GM23248 (cell line): ENCODE measurements at regions not wholly inside any gene's neighbourhood (a gene's known extent, or its start where the extent isn't known, plus 50 kb on each side); places are given as distances from the start of the nearest gene placed in this dataset.
A peak's percentile ranks its signal among the peaks of the same experiment; 100 is the strongest.

Experiments used
- DNase-seq: peaks from one replicate; pipeline ENCODE4 v3.0.0-alpha.2; 2015
- H2AFZ ChIP-seq: fragments of 200-600 bp; sonication (generic); 2 replicates; pipeline ENCODE4 v1.6.1; 2016; ENCODE audit warnings: antibody characterized with exemption
- H3F3A ChIP-seq: fragments of 200-600 bp; sonication (generic); 2 replicates; pipeline ENCODE4 v1.6.1; 2016; ENCODE audit warnings: mild to moderate bottlenecking, antibody characterized with exemption, mixed run types; ENCODE audit not compliant: insufficient read depth
- H3K27ac ChIP-seq: fragments of 200-600 bp; sonication (generic); 2 replicates; pipeline ENCODE4 v1.5.1; 2016; ENCODE audit warnings: mild to moderate bottlenecking
- H3K27me3 ChIP-seq: fragments of 200-600 bp; sonication (generic); replicated peaks from 2 replicates; pipeline ENCODE4 v1.6.1; 2016; ENCODE audit warnings: mild to moderate bottlenecking; ENCODE audit not compliant: insufficient read depth
- H3K36me3 ChIP-seq: fragments of 200-600 bp; sonication (generic); 2 replicates; pipeline ENCODE4 v1.6.1; 2016; ENCODE audit warnings: low read depth, mild to moderate bottlenecking
- H3K4me1 ChIP-seq: fragments of 200-600 bp; sonication (generic); 2 replicates; pipeline ENCODE4 v1.6.1; 2016; ENCODE audit warnings: mild to moderate bottlenecking; ENCODE audit not compliant: insufficient read depth
- H3K4me2 ChIP-seq: fragments of 200-600 bp; sonication (generic); one replicate; pipeline ENCODE4 v1.6.1; 2016; ENCODE audit warnings: mild to moderate bottlenecking; ENCODE audit not compliant: unreplicated experiment
- H3K4me3 ChIP-seq: fragments of 200-600 bp; sonication (generic); 2 replicates; pipeline ENCODE4 v1.5.1; 2016; ENCODE audit warnings: mild to moderate bottlenecking
- H3K79me2 ChIP-seq: fragments of 200-600 bp; sonication (generic); 2 replicates; pipeline ENCODE4 v1.6.1; 2016; ENCODE audit warnings: mild to moderate bottlenecking; ENCODE audit not compliant: insufficient read depth
- H3K9ac ChIP-seq: fragments of 200-600 bp; sonication (generic); 2 replicates; pipeline ENCODE4 v1.6.1; 2016; ENCODE audit warnings: mild to moderate bottlenecking
- H3K9me2 ChIP-seq: fragments of 200-600 bp; sonication (generic); 2 replicates; pipeline ENCODE4 v1.6.1; 2016; ENCODE audit warnings: mixed run types, mild to moderate bottlenecking, moderate library complexity; ENCODE audit not compliant: insufficient read depth
- H3K9me3 ChIP-seq: fragments of 200-600 bp; sonication (generic); one replicate; pipeline ENCODE4 v1.6.1; 2017; ENCODE audit warnings: low read depth
- H4K20me1 ChIP-seq: fragments of 200-600 bp; sonication (generic); 2 replicates; pipeline ENCODE4 v1.6.0; 2016; ENCODE audit not compliant: insufficient read depth
- EZH2 ChIP-seq: fragments of 200-600 bp; sonication (generic); IDR thresholded peaks from 2 replicates; pipeline ENCODE4 v1.6.1; 2018; ENCODE audit warnings: antibody characterized with exemption, mild to moderate bottlenecking; ENCODE audit not compliant: insufficient read depth, poor library complexity, severe bottlenecking
- EZH2phosphoT487 ChIP-seq: fragments of 200-600 bp; sonication (generic); IDR thresholded peaks from 2 replicates; pipeline ENCODE4 v1.6.1; 2018; ENCODE audit warnings: antibody characterized with exemption, moderate library complexity, mild to moderate bottlenecking, low read depth; ENCODE audit not compliant: insufficient read depth
- WGBS, 2 experiments: methylation state at CpG; one replicate each; pipeline ENCODE4 v1.1.6; 2015 to 2017; ENCODE audit warnings: low lambda C conversion rate in 2 of 2, low coverage in 1 of 2; ENCODE audit errors: missing lambda C conversion rate in 2 of 2; 5-methylcytosine and 5-hydroxymethylcytosine counted together
- in situ Hi-C: fragments of 300-500 bp; cut with MboI; formaldehyde crosslinking; loops from 2 replicates; pipeline ENCODE4 v1.15.0; 2020

DNA sequence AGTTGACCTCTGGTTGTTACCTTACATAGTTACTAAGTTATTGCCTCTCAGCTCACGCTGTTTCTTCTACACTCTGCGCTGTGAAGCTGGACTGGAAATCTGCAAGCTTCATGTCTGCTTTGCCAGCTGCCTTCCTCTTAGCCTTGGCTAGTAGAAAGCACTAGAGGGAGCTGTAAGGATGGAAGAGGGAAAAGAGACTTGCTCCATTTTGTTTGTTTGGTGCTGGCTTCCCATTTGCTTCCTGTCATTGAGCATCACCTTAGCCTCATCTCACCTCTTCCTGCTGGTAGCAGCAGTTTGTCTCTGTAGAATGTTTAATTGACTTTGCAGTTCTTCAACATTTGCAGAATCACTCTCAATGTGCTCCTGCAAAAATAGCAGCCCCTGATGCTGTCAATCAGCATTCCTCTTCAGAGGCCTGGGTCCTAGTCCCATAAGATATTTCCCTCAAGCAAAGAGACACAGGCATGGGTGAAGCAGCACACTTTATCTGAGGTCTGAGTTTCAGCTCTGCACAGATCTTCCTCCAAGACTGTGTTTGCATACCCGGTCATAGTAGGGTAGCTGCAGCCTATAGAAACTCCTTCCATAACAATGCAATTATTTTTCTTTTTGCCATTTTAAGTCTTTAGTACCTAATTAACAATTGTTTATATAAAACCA is 302.2 kb upstream of the EPHA7 start:
- WGBS, 2 experiments, result 45 to 63% methylated on average over 3 of the region's 3 CpGs
- peak; percentile 49 for DNase-seq

GRCh38 chr6:93713974-93714373 is 294.6 kb upstream of the EPHA7 start:
- TF ChIP-seq EZH2, result no peak
- TF ChIP-seq EZH2phosphoT487, result no peak
- no peaks in the 10 kb centered on the region for H3K4me1 ChIP-seq
- no peaks in the 10 kb centered on the region for H4K20me1 ChIP-seq

More for the DNA sequence above, 302.2 kb upstream of the EPHA7 start:
- Histone ChIP-seq H3K9me2 (no peaks in the 10 kb centered on the region), H3K27me3 (no peaks in the 10 kb centered on the region), H3K36me3 (no peaks in the 10 kb centered on the region), H2AFZ (no peak overlapping the region), H3K4me3 (no peak overlapping the region), H3K9ac (no peak overlapping the region), H3K4me2 (no peak overlapping the region), H3F3A (no peaks in the 10 kb centered on the region), H3K9me3 (no peaks in the 10 kb centered on the region), H3K4me1 (no peaks in the 10 kb centered on the region), H4K20me1 (no peaks in the 10 kb centered on the region), H3K27ac (no peak overlapping the region), H3K79me2 (no peaks in the 10 kb centered on the region)
- in situ Hi-C loops, result no loop called here
- no peak for TF ChIP-seq EZH2
- TF ChIP-seq EZH2phosphoT487, result no peak

GRCh38 chr6:93703431-93703830 is 284.1 kb upstream of the EPHA7 start:
- in situ Hi-C loops, result no loop called here
- 0 to 3% methylated on average over 1 of the region's 1 CpG for WGBS, 2 experiments
- Histone ChIP-seq H3K9me3 (no peaks in the 10 kb centered on the region), H3K27ac (no peak overlapping the region), H3K9me2 (no peaks in the 10 kb centered on the region), H4K20me1 (no peaks in the 10 kb centered on the region), H3K4me1 (no peaks in the 10 kb centered on the region), H3F3A (no peaks in the 10 kb centered on the region), H3K4me2 (no peak overlapping the region), H3K27me3 (no peaks in the 10 kb centered on the region), H2AFZ (no peak overlapping the region), H3K4me3 (no peak overlapping the region), H3K9ac (no peak overlapping the region), H3K36me3 (no peaks in the 10 kb centered on the region), H3K79me2 (no peaks in the 10 kb centered on the region)
- no peak for DNase-seq
- TF ChIP-seq EZH2, result no peak
- TF ChIP-seq EZH2phosphoT487, result no peak

More at GRCh38 chr6:93713974-93714373, 294.6 kb upstream of the EPHA7 start:
- Histone ChIP-seq H3K79me2 (no peaks in the 10 kb centered on the region), H3K9me3 (peaks cover 5% of the 10 kb centered on the region), H3K9ac (no peak overlapping the region), H3K9me2 (no peaks in the 10 kb centered on the region), H3K36me3 (no peaks in the 10 kb centered on the region), H3F3A (no peaks in the 10 kb centered on the region), H3K27me3 (no peaks in the 10 kb centered on the region), H3K27ac (no peak overlapping the region), H2AFZ (no peak overlapping the region), H3K4me3 (no peak overlapping the region), H3K4me2 (no peak overlapping the region)
- in situ Hi-C loops, result no loop called here
- no peak for DNase-seq

- TF ChIP-seq EZH2phosphoT487, result no peak
- TF ChIP-seq EZH2, result no peak
- H3K9me3 ChIP-seq, result no peaks in the 10 kb centered on the region
- H3K4me2 ChIP-seq, result no peak overlapping the region
- no peaks in the 10 kb centered on the region for H3K27me3 ChIP-seq
- no peak overlapping the region for H2AFZ ChIP-seq
- WGBS, 2 experiments, result 1 to 5% methylated on average over 2 of the region's 2 CpGs
- H3K9ac ChIP-seq, result no peak overlapping the region
- H4K20me1 ChIP-seq, result no peaks in the 10 kb centered on the region
- H3K4me1 ChIP-seq, result no peaks in the 10 kb centered on the region
- H3K79me2 ChIP-seq, result no peaks in the 10 kb centered on the region
- H3K4me3 ChIP-seq, result no peak overlapping the region
- no peaks in the 10 kb centered on the region for H3F3A ChIP-seq
- in situ Hi-C loops, result no loop called here
- no peaks in the 10 kb centered on the region for H3K9me2 ChIP-seq
- no peak for DNase-seq
- no peaks in the 10 kb centered on the region for H3K36me3 ChIP-seq
- H3K27ac ChIP-seq, result no peak overlapping the region
These were observed 282.2 kb upstream of the EPHA7 start for GRCh38 chr6:93701526-93701925.

GRCh38 chr6:93685494-93685893 is 266.1 kb upstream of the EPHA7 start:
- H3K36me3 ChIP-seq, result no peaks in the 10 kb centered on the region
- peaks cover 3% of the 10 kb centered on the region for H3K9me3 ChIP-seq
- no peak overlapping the region for H3K4me3 ChIP-seq
- H3F3A ChIP-seq, result no peaks in the 10 kb centered on the region
- H3K9ac ChIP-seq, result no peak overlapping the region
- no peaks in the 10 kb centered on the region for H3K9me2 ChIP-seq
- H4K20me1 ChIP-seq, result no peaks in the 10 kb centered on the region
- no peaks in the 10 kb centered on the region for H3K79me2 ChIP-seq
- TF ChIP-seq EZH2 (no peak), EZH2phosphoT487 (no peak)
- in situ Hi-C loops, result no loop called here
- 38% methylated on average over 2 of the region's 2 CpGs for WGBS, 2 experiments
- no peak overlapping the region for H3K4me2 ChIP-seq
- no peak for DNase-seq
- H3K27ac ChIP-seq, result no peak overlapping the region
- no peaks in the 10 kb centered on the region for H3K27me3 ChIP-seq
- H3K4me1 ChIP-seq, result no peaks in the 10 kb centered on the region
- H2AFZ ChIP-seq, result no peak overlapping the region
